ENCODE measurements at regions not wholly inside any gene's neighbourhood (a gene's known extent, or its start where the extent isn't known, plus 50 kb on each side); places are given as distances from the start of the nearest gene placed in this dataset.
A peak's percentile ranks its signal among the peaks of the same experiment; 100 is the strongest.

GRCh38 chr11:130765406-130765805, 150.9 kb downstream of the SNX19 start:
- Mint-ChIP-seq H3K4me1 (peaks cover 12 to 14% (median 13%) of the 10 kb centered on the region in 3 donors), H3K27me3 (peaks cover 0 to 6% of the 10 kb centered on the region in 2 donors), H3K9me3 (no peaks in the 10 kb centered on the region), H3K36me3 (no peaks in the 10 kb centered on the region), H3K4me3 (no peak overlapping the region), H3K27ac (no peak overlapping the region)
- Histone ChIP-seq H3K36me3 (ENCODE audit: insufficient read depth, low read length) (no peaks in the 10 kb centered on the region), H3K4me1 (ENCODE audit: insufficient read depth, low read length) (no peaks in the 10 kb centered on the region), H3K9me3 (ENCODE audit: low read length) (no peaks in the 10 kb centered on the region), H3K27me3 (ENCODE audit: insufficient read depth, low read length, poor library complexity, severe bottlenecking) (no peaks in the 10 kb centered on the region), H3K27ac (ENCODE audit: low read depth, low read length) (no peak overlapping the region), H3K4me3 (ENCODE audit: low read length) (no peak overlapping the region)
- no peak for DNase-seq
- CTCF ChIA-PET = no interaction called here
- POLR2A ChIA-PET = no interaction called here

- peaks cover 12 to 14% (median 13%) of the 10 kb centered on the region in 3 donors for H3K4me1 Mint-ChIP-seq
- CTCF ChIA-PET = no interaction called here
Observed at GRCh38 chr11:130765951-130766649, 150.2 kb downstream of the SNX19 start.

GRCh38 chr11:130766650-130767565, 149.4 kb downstream of the SNX19 start:
- Mint-ChIP-seq H3K27ac (peak overlapping the region in 3 of 8 donors; percentile 3 to 59 (median 30)), H3K4me1 (peaks cover 12 to 14% (median 13%) of the 10 kb centered on the region in 3 donors), H3K9me3 (no peaks in the 10 kb centered on the region), H3K4me3 (peak overlapping the region in 3 of 7 donors; percentile 27 to 46 (median 39)), H3K36me3 (no peaks in the 10 kb centered on the region), H3K27me3 (peaks cover 0 to 2% of the 10 kb centered on the region in 2 donors)
- H3K9me3 ChIP-seq (ENCODE audit: low read length) = no peaks in the 10 kb centered on the region
- H3K27me3 ChIP-seq (ENCODE audit: insufficient read depth, low read length, poor library complexity, severe bottlenecking) = no peaks in the 10 kb centered on the region
- H3K36me3 ChIP-seq (ENCODE audit: insufficient read depth, low read length) = no peaks in the 10 kb centered on the region
- no peak for DNase-seq
- H3K4me1 ChIP-seq (ENCODE audit: insufficient read depth, low read length) = no peaks in the 10 kb centered on the region
- ChIA-PET POLR2A (no interaction called here), CTCF (no interaction called here)
- no peak overlapping the region for H3K27ac ChIP-seq (ENCODE audit: low read depth, low read length)
- no peak overlapping the region for H3K4me3 ChIP-seq (ENCODE audit: low read length)

More at GRCh38 chr11:130765951-130766649, 150.2 kb downstream of the SNX19 start:
- Histone ChIP-seq H3K27me3 (ENCODE audit: insufficient read depth, low read length, poor library complexity, severe bottlenecking) (no peaks in the 10 kb centered on the region), H3K9me3 (ENCODE audit: low read length) (no peaks in the 10 kb centered on the region), H3K4me3 (ENCODE audit: low read length) (no peak overlapping the region), H3K27ac (ENCODE audit: low read depth, low read length) (no peak overlapping the region), H3K4me1 (ENCODE audit: insufficient read depth, low read length) (no peaks in the 10 kb centered on the region), H3K36me3 (ENCODE audit: insufficient read depth, low read length) (no peaks in the 10 kb centered on the region)
- Mint-ChIP-seq H3K27ac (peak overlapping the region in 3 of 8 donors; percentile 3 to 59 (median 30)), H3K27me3 (peaks cover 0 to 6% of the 10 kb centered on the region in 2 donors), H3K9me3 (no peaks in the 10 kb centered on the region), H3K4me3 (peak overlapping the region in 4 of 7 donors; percentile 11 to 46 (median 33)), H3K36me3 (no peaks in the 10 kb centered on the region)
- POLR2A ChIA-PET = no interaction called here
- no peak for DNase-seq

- Mint-ChIP-seq H3K9me3 (no peaks in the 10 kb centered on the region), H3K27ac (no peak overlapping the region), H3K36me3 (no peaks in the 10 kb centered on the region), H3K4me1 (peaks cover 12 to 14% (median 13%) of the 10 kb centered on the region in 3 donors), H3K4me3 (no peak overlapping the region), H3K27me3 (no peaks in the 10 kb centered on the region)
- POLR2A ChIA-PET = no interaction called here
- Histone ChIP-seq H3K27ac (ENCODE audit: low read depth, low read length) (no peak overlapping the region), H3K27me3 (ENCODE audit: insufficient read depth, low read length, poor library complexity, severe bottlenecking) (no peaks in the 10 kb centered on the region), H3K36me3 (ENCODE audit: insufficient read depth, low read length) (no peaks in the 10 kb centered on the region), H3K4me3 (ENCODE audit: low read length) (no peak overlapping the region), H3K9me3 (ENCODE audit: low read length) (no peaks in the 10 kb centered on the region), H3K4me1 (ENCODE audit: insufficient read depth, low read length) (no peaks in the 10 kb centered on the region)
- DNase-seq = no peak
- CTCF ChIA-PET = no interaction called here
Observed at GRCh38 chr11:130769782-130770535, 146.3 kb downstream of the SNX19 start.

GRCh38 chr11:130771708-130772107, 144.6 kb downstream of the SNX19 start:
- POLR2A ChIA-PET = no interaction called here
- CTCF ChIA-PET = no interaction called here
- Histone ChIP-seq H3K9me3 (ENCODE audit: low read length) (no peaks in the 10 kb centered on the region), H3K4me1 (ENCODE audit: insufficient read depth, low read length) (no peaks in the 10 kb centered on the region), H3K36me3 (ENCODE audit: insufficient read depth, low read length) (no peaks in the 10 kb centered on the region), H3K4me3 (ENCODE audit: low read length) (no peak overlapping the region), H3K27me3 (ENCODE audit: insufficient read depth, low read length, poor library complexity, severe bottlenecking) (no peaks in the 10 kb centered on the region), H3K27ac (ENCODE audit: low read depth, low read length) (no peak overlapping the region)
- no peak overlapping the region for H3K27ac Mint-ChIP-seq
- H3K4me1 Mint-ChIP-seq = peaks cover 2 to 4% (median 4%) of the 10 kb centered on the region in 3 donors
- no peaks in the 10 kb centered on the region for H3K9me3 Mint-ChIP-seq
- DNase-seq = no peak
- H3K27me3 Mint-ChIP-seq = peaks cover 2 to 3% of the 10 kb centered on the region in 2 donors
- H3K4me3 Mint-ChIP-seq = no peak overlapping the region
- no peaks in the 10 kb centered on the region for H3K36me3 Mint-ChIP-seq

- no peaks in the 10 kb centered on the region for H3K4me1 ChIP-seq (ENCODE audit: insufficient read depth, low read length)
- Mint-ChIP-seq H3K9me3 (no peaks in the 10 kb centered on the region), H3K27me3 (peaks cover 5 to 8% of the 10 kb centered on the region in 2 donors)
Observed at GRCh38 chr11:130772266-130773227, 143.7 kb downstream of the SNX19 start.

GRCh38 chr11:130773244-130773820, 142.9 kb downstream of the SNX19 start:
- Mint-ChIP-seq H3K27ac (no peak overlapping the region), H3K9me3 (no peaks in the 10 kb centered on the region), H3K4me1 (no peaks in the 10 kb centered on the region), H3K27me3 (peaks cover 5 to 8% of the 10 kb centered on the region in 2 donors), H3K36me3 (no peaks in the 10 kb centered on the region), H3K4me3 (no peak overlapping the region)
- no peak overlapping the region for H3K27ac ChIP-seq (ENCODE audit: low read depth, low read length)
- no peaks in the 10 kb centered on the region for H3K9me3 ChIP-seq (ENCODE audit: low read length)
- ChIA-PET POLR2A (no interaction called here), CTCF (no interaction called here)
- H3K36me3 ChIP-seq (ENCODE audit: insufficient read depth, low read length) = no peaks in the 10 kb centered on the region
- no peak for DNase-seq
- no peak overlapping the region for H3K4me3 ChIP-seq (ENCODE audit: low read length)
- H3K27me3 ChIP-seq (ENCODE audit: insufficient read depth, low read length, poor library complexity, severe bottlenecking) = no peaks in the 10 kb centered on the region
- no peaks in the 10 kb centered on the region for H3K4me1 ChIP-seq (ENCODE audit: insufficient read depth, low read length)

More at GRCh38 chr11:130772266-130773227, 143.7 kb downstream of the SNX19 start:
- no peak for DNase-seq
- Mint-ChIP-seq H3K4me1 (no peaks in the 10 kb centered on the region), H3K36me3 (no peaks in the 10 kb centered on the region), H3K27ac (no peak overlapping the region), H3K4me3 (no peak overlapping the region)
- H3K27me3 ChIP-seq (ENCODE audit: insufficient read depth, low read length, poor library complexity, severe bottlenecking) = no peaks in the 10 kb centered on the region
- H3K4me3 ChIP-seq (ENCODE audit: low read length) = no peak overlapping the region
- no peak overlapping the region for H3K27ac ChIP-seq (ENCODE audit: low read depth, low read length)
- H3K36me3 ChIP-seq (ENCODE audit: insufficient read depth, low read length) = no peaks in the 10 kb centered on the region
- ChIA-PET CTCF (no interaction called here), POLR2A (no interaction called here)
- no peaks in the 10 kb centered on the region for H3K9me3 ChIP-seq (ENCODE audit: low read length)

Measured in CD8-positive, alpha-beta memory T cell (primary cell).